DOHH2 (cell line): ENCODE measurements at regions not wholly inside any gene's neighbourhood (a gene's known extent, or its start where the extent isn't known, plus 50 kb on each side); places are given as distances from the start of the nearest gene placed in this dataset.

Experiments used
- H3F3A ChIP-seq: fragments of 200-600 bp; sonication (generic), shearing (Covaris generic); 2 replicates; pipeline ENCODE4 v1.6.0; 2016; ENCODE audit warnings: antibody characterized with exemption, mild to moderate bottlenecking; ENCODE audit not compliant: control insufficient read depth, insufficient read depth
- H3K27ac ChIP-seq: fragments of 200-600 bp; sonication (generic); 2 replicates; pipeline ENCODE4 v1.5.1; 2014; ENCODE audit warnings: low read depth, mild to moderate bottlenecking, low read length, moderate library complexity
- H3K27me3 ChIP-seq: fragments of 200-600 bp; sonication (generic); 2 replicates; pipeline ENCODE4 v1.6.1; 2014; ENCODE audit warnings: mild to moderate bottlenecking, low read length, mixed read lengths; ENCODE audit not compliant: control insufficient read depth
- H3K36me3 ChIP-seq: fragments of 200-600 bp; sonication (generic); 2 replicates; pipeline ENCODE4 v1.6.1; 2014; ENCODE audit warnings: mild to moderate bottlenecking, low read length, moderate library complexity, mixed read lengths; ENCODE audit not compliant: control insufficient read depth
- H3K4me1 ChIP-seq: fragments of 200-600 bp; sonication (generic); 2 replicates; pipeline ENCODE4 v1.6.1; 2014; ENCODE audit warnings: mild to moderate bottlenecking, low read length, mixed read lengths; ENCODE audit not compliant: control insufficient read depth
- H3K4me2 ChIP-seq: fragments of 200-600 bp; sonication (generic); 2 replicates; pipeline ENCODE4 v1.6.0; 2014; ENCODE audit warnings: mild to moderate bottlenecking, low read length, moderate library complexity
- H3K4me3 ChIP-seq: fragments of 200-600 bp; sonication (generic); 2 replicates; pipeline ENCODE4 v1.5.1; 2014; ENCODE audit warnings: mild to moderate bottlenecking, low read length, mixed read lengths
- H3K79me2 ChIP-seq: fragments of 200-600 bp; sonication (generic); 2 replicates; pipeline ENCODE4 v1.6.1; 2014; ENCODE audit warnings: mild to moderate bottlenecking, low read length, mixed read lengths; ENCODE audit not compliant: control insufficient read depth
- H3K9me2 ChIP-seq: fragments of 200-600 bp; sonication (generic); replicated peaks from 2 replicates; pipeline ENCODE4 v1.6.1; 2014; ENCODE audit warnings: mild to moderate bottlenecking, low read length, mixed read lengths; ENCODE audit not compliant: control insufficient read depth
- H3K9me3 ChIP-seq: fragments of 200-600 bp; sonication (generic); 2 replicates; pipeline ENCODE4 v1.6.1; 2014; ENCODE audit warnings: antibody characterized with exemption, low read length, mixed read lengths; ENCODE audit not compliant: control insufficient read depth, insufficient read depth
- H4K20me1 ChIP-seq: fragments of 200-600 bp; sonication (generic); 2 replicates; pipeline ENCODE4 v1.6.0; 2014; ENCODE audit warnings: low read depth, mild to moderate bottlenecking, antibody characterized with exemption, low read length, moderate library complexity; ENCODE audit not compliant: control insufficient read depth, insufficient read depth
- CTCF ChIP-seq: fragments of 200-600 bp; sonication (generic); IDR thresholded peaks from one replicate; pipeline ENCODE4 v1.5.1; 2014; ENCODE audit warnings: antibody characterized with exemption, mild to moderate bottlenecking, low read depth, low read length; ENCODE audit not compliant: poor library complexity, severe bottlenecking
- EZH2phosphoT487 ChIP-seq: fragments of 200-600 bp; sonication (generic); IDR thresholded peaks from 2 replicates; pipeline ENCODE4 v1.6.1; 2017; ENCODE audit warnings: borderline replicate concordance, mild to moderate bottlenecking, antibody characterized with exemption, low read length, moderate library complexity, mixed read lengths

GRCh38 chr6:120700001-120700400 is 634.3 kb downstream of the TBC1D32 start:
- no peak for TF ChIP-seq CTCF
- TF ChIP-seq EZH2phosphoT487 = no peak
- H3K79me2 ChIP-seq = no peaks in the 10 kb centered on the region
- H3K36me3 ChIP-seq = no peaks in the 10 kb centered on the region
- no peaks in the 10 kb centered on the region for H3K9me2 ChIP-seq
- H3K4me3 ChIP-seq = no peak overlapping the region
- H3K4me2 ChIP-seq = no peak overlapping the region
- no peaks in the 10 kb centered on the region for H3K9me3 ChIP-seq
- H3K27me3 ChIP-seq = no peaks in the 10 kb centered on the region
- H3K27ac ChIP-seq = no peak overlapping the region
- no peaks in the 10 kb centered on the region for H3F3A ChIP-seq
- H4K20me1 ChIP-seq = no peaks in the 10 kb centered on the region
- H3K4me1 ChIP-seq = no peaks in the 10 kb centered on the region

- Histone ChIP-seq H3K79me2 (no peaks in the 10 kb centered on the region), H3K4me2 (no peak overlapping the region), H3K27ac (no peak overlapping the region), H4K20me1 (no peaks in the 10 kb centered on the region), H3F3A (no peaks in the 10 kb centered on the region), H3K4me1 (no peaks in the 10 kb centered on the region), H3K4me3 (no peak overlapping the region), H3K27me3 (no peaks in the 10 kb centered on the region), H3K9me2 (no peaks in the 10 kb centered on the region), H3K36me3 (no peaks in the 10 kb centered on the region), H3K9me3 (no peaks in the 10 kb centered on the region)
- TF ChIP-seq EZH2phosphoT487 = no peak
- TF ChIP-seq CTCF = no peak
Measured at GRCh38 chr6:120686492-120686891, 647.8 kb downstream of the TBC1D32 start.

GRCh38 chr6:120682145-120682544 is 652.1 kb downstream of the TBC1D32 start:
- Histone ChIP-seq H3K27ac (no peak overlapping the region), H3K27me3 (no peaks in the 10 kb centered on the region), H3K4me3 (no peak overlapping the region), H3K9me3 (no peaks in the 10 kb centered on the region), H3K4me1 (no peaks in the 10 kb centered on the region), H3K36me3 (no peaks in the 10 kb centered on the region), H3K9me2 (no peaks in the 10 kb centered on the region), H4K20me1 (no peaks in the 10 kb centered on the region), H3K4me2 (no peak overlapping the region), H3F3A (no peaks in the 10 kb centered on the region), H3K79me2 (no peaks in the 10 kb centered on the region)
- TF ChIP-seq EZH2phosphoT487 (no peak), CTCF (no peak)

GRCh38 chr6:120681204-120681603 is 653.1 kb downstream of the TBC1D32 start:
- no peaks in the 10 kb centered on the region for H3F3A ChIP-seq
- no peak overlapping the region for H3K4me3 ChIP-seq
- TF ChIP-seq EZH2phosphoT487 (no peak), CTCF (no peak)
- no peaks in the 10 kb centered on the region for H3K79me2 ChIP-seq
- H4K20me1 ChIP-seq = no peaks in the 10 kb centered on the region
- H3K4me2 ChIP-seq = no peak overlapping the region
- H3K9me2 ChIP-seq = no peaks in the 10 kb centered on the region
- H3K27me3 ChIP-seq = no peaks in the 10 kb centered on the region
- H3K9me3 ChIP-seq = no peaks in the 10 kb centered on the region
- H3K27ac ChIP-seq = no peak overlapping the region
- H3K4me1 ChIP-seq = no peaks in the 10 kb centered on the region
- H3K36me3 ChIP-seq = no peaks in the 10 kb centered on the region
